ENCODE measurements at regions not wholly inside any gene's neighbourhood (a gene's known extent, or its start where the extent isn't known, plus 50 kb on each side); places are given as distances from the start of the nearest gene placed in this dataset.

DNA sequence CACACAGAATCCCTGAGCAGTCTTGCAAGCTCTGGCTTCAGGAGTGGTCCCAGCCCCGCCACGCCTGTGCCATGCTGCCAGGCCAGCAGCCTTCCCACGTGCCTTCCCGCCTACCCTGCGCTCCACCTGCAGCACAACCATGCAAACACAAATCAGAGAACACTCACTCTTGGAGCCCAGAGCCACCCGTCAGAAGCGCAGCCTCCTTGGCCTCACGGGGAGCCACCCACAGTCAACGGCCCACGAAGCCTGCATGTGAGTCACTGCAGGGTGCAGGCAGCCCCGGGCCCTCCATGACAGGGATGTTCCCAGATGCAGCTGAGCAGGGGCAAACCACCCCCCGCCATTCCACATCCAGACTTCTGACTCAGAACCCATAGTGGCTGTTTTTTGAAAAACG, 217.0 kb downstream of the DLL1 start:
- ATAC-seq (no peak), DNase-seq (ENCODE audit: low spot score) (no peak)
- H3K36me3 Mint-ChIP-seq (ENCODE audit: low read depth) = no peaks in the 10 kb centered on the region; the same call in 2 of the 3 replicates
- H3K4me2 ChIP-seq = no peak overlapping the region
- no peak overlapping the region for H3K27ac ChIP-seq (ENCODE audit: low read depth)
- H3K4me1 ChIP-seq (ENCODE audit: insufficient read depth) = no peaks in the 10 kb centered on the region
- peaks cover 4% of the 10 kb centered on the region for H3K27me3 Mint-ChIP-seq (ENCODE audit: insufficient read depth, low read depth, poor library complexity)
- no peaks in the 10 kb centered on the region for H3K9me2 ChIP-seq (ENCODE audit: insufficient read depth)
- H3K79me2 ChIP-seq (replicated peaks; ENCODE audit: insufficient read depth) = no peaks in the 10 kb centered on the region
- no peaks in the 10 kb centered on the region for H3K27me3 ChIP-seq (ENCODE audit: insufficient read depth)
- no peak overlapping the region for H3K4me3 Mint-ChIP-seq
- no peak overlapping the region for H3K4me3 ChIP-seq
- TF ChIP-seq STAT1 (IDR thresholded peaks at IDR 0.05; ENCODE audit: unreplicated experiment) = no peak
- TF ChIP-seq CREB1 (CRISPR knock-in tag; IDR thresholded peaks at IDR 0.05; ENCODE audit: low read depth) = no peak
- TF ChIP-seq, protein P1, sequence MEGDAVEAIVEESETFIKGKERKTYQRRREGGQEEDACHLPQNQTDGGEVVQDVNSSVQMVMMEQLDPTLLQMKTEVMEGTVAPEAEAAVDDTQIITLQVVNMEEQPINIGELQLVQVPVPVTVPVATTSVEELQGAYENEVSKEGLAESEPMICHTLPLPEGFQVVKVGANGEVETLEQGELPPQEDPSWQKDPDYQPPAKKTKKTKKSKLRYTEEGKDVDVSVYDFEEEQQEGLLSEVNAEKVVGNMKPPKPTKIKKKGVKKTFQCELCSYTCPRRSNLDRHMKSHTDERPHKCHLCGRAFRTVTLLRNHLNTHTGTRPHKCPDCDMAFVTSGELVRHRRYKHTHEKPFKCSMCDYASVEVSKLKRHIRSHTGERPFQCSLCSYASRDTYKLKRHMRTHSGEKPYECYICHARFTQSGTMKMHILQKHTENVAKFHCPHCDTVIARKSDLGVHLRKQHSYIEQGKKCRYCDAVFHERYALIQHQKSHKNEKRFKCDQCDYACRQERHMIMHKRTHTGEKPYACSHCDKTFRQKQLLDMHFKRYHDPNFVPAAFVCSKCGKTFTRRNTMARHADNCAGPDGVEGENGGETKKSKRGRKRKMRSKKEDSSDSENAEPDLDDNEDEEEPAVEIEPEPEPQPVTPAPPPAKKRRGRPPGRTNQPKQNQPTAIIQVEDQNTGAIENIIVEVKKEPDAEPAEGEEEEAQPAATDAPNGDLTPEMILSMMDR (conservative IDR thresholded peaks at IDR 0.05; ENCODE audit: low read depth in 2 of 2) = no peak
- TF ChIP-seq EZH2 (IDR thresholded peaks at IDR 0.05; ENCODE audit: low read depth, unreplicated experiment) = no peak
- H3K36me3 ChIP-seq (ENCODE audit: insufficient read depth) = no peaks in the 10 kb centered on the region
- no peaks in the 10 kb centered on the region for H3K4me1 Mint-ChIP-seq
- no peak overlapping the region for H3K27ac Mint-ChIP-seq
- no peaks in the 10 kb centered on the region for H3F3A ChIP-seq (replicated peaks; ENCODE audit: low read depth)
- no peaks in the 10 kb centered on the region for H4K20me1 ChIP-seq (replicated peaks; ENCODE audit: insufficient read depth)
- peaks cover 30% of the 10 kb centered on the region for H3K9me3 Mint-ChIP-seq
- no peak overlapping the region for H2AFZ ChIP-seq

DNA sequence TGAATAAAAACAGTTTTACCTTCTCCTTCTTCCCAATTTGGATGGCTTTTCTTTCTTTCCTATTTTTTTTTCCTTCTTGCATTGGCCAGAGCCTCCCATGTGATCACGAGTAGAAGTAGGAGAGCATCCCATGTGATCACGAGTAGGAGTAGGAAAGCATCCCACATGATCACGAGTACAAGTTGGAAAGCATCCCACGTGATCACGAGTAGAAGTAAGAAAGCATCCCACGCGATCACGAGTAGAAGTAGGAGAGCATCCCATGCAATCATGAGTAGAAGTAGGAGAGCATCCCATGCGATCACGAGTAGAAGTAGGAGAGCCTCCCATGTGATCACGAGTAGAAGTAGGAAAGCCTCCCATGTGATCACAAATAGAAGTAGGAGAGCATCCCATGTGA, 218.6 kb downstream of the DLL1 start:
- ATAC-seq (no peak), DNase-seq (ENCODE audit: low spot score) (no peak)
- no peaks in the 10 kb centered on the region for H3K4me1 Mint-ChIP-seq
- H3K36me3 Mint-ChIP-seq (ENCODE audit: low read depth) = no peaks in the 10 kb centered on the region
- Histone ChIP-seq H3K4me2 (no peak overlapping the region), H3K27ac (ENCODE audit: low read depth) (no peak overlapping the region), H3K4me3 (no peak overlapping the region), H2AFZ (no peak overlapping the region), H3K27me3 (ENCODE audit: insufficient read depth) (no peaks in the 10 kb centered on the region), H3F3A (replicated peaks; ENCODE audit: low read depth) (no peaks in the 10 kb centered on the region), H3K9me2 (ENCODE audit: insufficient read depth) (no peaks in the 10 kb centered on the region), H3K79me2 (replicated peaks; ENCODE audit: insufficient read depth) (no peaks in the 10 kb centered on the region), H3K4me1 (ENCODE audit: insufficient read depth) (no peaks in the 10 kb centered on the region), H3K36me3 (ENCODE audit: insufficient read depth) (no peaks in the 10 kb centered on the region), H4K20me1 (replicated peaks; ENCODE audit: insufficient read depth) (no peaks in the 10 kb centered on the region)
- TF ChIP-seq, protein P2, sequence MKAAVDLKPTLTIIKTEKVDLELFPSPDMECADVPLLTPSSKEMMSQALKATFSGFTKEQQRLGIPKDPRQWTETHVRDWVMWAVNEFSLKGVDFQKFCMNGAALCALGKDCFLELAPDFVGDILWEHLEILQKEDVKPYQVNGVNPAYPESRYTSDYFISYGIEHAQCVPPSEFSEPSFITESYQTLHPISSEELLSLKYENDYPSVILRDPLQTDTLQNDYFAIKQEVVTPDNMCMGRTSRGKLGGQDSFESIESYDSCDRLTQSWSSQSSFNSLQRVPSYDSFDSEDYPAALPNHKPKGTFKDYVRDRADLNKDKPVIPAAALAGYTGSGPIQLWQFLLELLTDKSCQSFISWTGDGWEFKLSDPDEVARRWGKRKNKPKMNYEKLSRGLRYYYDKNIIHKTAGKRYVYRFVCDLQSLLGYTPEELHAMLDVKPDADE (IDR thresholded peaks at IDR 0.05) = no peak
- TF ChIP-seq POLR2AphosphoS5 (IDR thresholded peaks at IDR 0.05; ENCODE audit: low read depth) (no peak), NANOG (IDR thresholded peaks at IDR 0.05; ENCODE audit: borderline replicate concordance) (no peak), ZNF114 (CRISPR knock-in tag; IDR thresholded peaks at IDR 0.05) (no peak)
- TF ChIP-seq, protein P3, sequence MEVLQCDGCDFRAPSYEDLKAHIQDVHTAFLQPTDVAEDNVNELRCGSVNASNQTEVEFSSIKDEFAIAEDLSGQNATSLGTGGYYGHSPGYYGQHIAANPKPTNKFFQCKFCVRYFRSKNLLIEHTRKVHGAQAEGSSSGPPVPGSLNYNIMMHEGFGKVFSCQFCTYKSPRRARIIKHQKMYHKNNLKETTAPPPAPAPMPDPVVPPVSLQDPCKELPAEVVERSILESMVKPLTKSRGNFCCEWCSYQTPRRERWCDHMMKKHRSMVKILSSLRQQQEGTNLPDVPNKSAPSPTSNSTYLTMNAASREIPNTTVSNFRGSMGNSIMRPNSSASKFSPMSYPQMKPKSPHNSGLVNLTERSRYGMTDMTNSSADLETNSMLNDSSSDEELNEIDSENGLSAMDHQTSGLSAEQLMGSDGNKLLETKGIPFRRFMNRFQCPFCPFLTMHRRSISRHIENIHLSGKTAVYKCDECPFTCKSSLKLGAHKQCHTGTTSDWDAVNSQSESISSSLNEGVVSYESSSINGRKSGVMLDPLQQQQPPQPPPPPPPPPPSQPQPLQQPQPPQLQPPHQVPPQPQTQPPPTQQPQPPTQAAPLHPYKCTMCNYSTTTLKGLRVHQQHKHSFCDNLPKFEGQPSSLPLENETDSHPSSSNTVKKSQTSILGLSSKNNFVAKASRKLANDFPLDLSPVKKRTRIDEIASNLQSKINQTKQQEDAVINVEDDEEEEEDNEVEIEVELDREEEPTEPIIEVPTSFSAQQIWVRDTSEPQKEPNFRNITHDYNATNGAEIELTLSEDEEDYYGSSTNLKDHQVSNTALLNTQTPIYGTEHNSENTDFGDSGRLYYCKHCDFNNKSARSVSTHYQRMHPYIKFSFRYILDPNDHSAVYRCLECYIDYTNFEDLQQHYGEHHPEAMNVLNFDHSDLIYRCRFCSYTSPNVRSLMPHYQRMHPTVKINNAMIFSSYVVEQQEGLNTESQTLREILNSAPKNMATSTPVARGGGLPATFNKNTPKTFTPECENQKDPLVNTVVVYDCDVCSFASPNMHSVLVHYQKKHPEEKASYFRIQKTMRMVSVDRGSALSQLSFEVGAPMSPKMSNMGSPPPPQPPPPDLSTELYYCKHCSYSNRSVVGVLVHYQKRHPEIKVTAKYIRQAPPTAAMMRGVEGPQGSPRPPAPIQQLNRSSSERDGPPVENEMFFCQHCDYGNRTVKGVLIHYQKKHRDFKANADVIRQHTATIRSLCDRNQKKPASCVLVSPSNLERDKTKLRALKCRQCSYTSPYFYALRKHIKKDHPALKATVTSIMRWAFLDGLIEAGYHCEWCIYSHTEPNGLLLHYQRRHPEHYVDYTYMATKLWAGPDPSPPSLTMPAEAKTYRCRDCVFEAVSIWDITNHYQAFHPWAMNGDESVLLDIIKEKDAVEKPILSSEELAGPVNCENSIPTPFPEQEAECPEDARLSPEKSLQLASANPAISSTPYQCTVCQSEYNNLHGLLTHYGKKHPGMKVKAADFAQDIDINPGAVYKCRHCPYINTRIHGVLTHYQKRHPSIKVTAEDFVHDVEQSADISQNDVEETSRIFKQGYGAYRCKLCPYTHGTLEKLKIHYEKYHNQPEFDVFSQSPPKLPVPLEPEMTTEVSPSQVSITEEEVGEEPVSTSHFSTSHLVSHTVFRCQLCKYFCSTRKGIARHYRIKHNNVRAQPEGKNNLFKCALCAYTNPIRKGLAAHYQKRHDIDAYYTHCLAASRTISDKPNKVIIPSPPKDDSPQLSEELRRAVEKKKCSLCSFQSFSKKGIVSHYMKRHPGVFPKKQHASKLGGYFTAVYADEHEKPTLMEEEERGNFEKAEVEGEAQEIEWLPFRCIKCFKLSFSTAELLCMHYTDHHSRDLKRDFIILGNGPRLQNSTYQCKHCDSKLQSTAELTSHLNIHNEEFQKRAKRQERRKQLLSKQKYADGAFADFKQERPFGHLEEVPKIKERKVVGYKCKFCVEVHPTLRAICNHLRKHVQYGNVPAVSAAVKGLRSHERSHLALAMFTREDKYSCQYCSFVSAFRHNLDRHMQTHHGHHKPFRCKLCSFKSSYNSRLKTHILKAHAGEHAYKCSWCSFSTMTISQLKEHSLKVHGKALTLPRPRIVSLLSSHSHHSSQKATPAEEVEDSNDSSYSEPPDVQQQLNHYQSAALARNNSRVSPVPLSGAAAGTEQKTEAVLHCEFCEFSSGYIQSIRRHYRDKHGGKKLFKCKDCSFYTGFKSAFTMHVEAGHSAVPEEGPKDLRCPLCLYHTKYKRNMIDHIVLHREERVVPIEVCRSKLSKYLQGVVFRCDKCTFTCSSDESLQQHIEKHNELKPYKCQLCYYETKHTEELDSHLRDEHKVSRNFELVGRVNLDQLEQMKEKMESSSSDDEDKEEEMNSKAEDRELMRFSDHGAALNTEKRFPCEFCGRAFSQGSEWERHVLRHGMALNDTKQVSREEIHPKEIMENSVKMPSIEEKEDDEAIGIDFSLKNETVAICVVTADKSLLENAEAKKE (CRISPR knock-in tag; IDR thresholded peaks at IDR 0.05) = no peak
- peaks cover 4% of the 10 kb centered on the region for H3K27me3 Mint-ChIP-seq (ENCODE audit: insufficient read depth, low read depth, poor library complexity)
- no peak overlapping the region for H3K4me3 Mint-ChIP-seq
- H3K27ac Mint-ChIP-seq = no peak overlapping the region
- H3K9me3 Mint-ChIP-seq = peaks cover 30% of the 10 kb centered on the region

All from GM23338 (cell line).